Naive thymus-derived CD8-positive, alpha-beta T cell (primary cell): ENCODE measurements at regions not wholly inside any gene's neighbourhood (a gene's known extent, or its start where the extent isn't known, plus 50 kb on each side); places are given as distances from the start of the nearest gene placed in this dataset.
A peak's percentile ranks its signal among the peaks of the same experiment; 100 is the strongest.
"Not testable (repeated sequence)": the region's sequence is repeated elsewhere in the genome, so short reads cannot be mapped to it uniquely, and the experiment has no call there.

ENCODE experiments used
- ATAC-seq, 2 donors: fragments of 150-1000 bp; cut with Tn5 transposase in 1 of 2; sonication (Bioruptor Pico), chemical (Tn5 transposase) in 1 of 2; 1 replicate in 1 of 2; 2 replicates in 1 of 2; pipeline ENCODE4 v1.10.0; 2021; ENCODE audit warnings: mild to moderate bottlenecking in 2 of 2, moderate library complexity in 2 of 2
- POLR2A ChIA-PET: fragments of 350-600 bp; sonication (Branson Sonifier 250); formaldehyde crosslinking; loops from one replicate; lab custom pipeline; 2021; ENCODE audit warnings: antibody characterized with exemption; lab: Charles Lee
- DNase-seq, 10 donors: peaks; one replicate each; pipeline versions ENCODE4 v3.0.0 to v3.0.0-alpha.2; 2020 to 2022
- H3K27ac Mint-ChIP-seq, 10 donors: one replicate each; pipeline ENCODE4 v1.8.0; 2020 to 2022; ENCODE audit warnings: mild to moderate bottlenecking in 10 of 10, mixed read lengths in 10 of 10, moderate library complexity in 4 of 10, inconsistent platforms in 1 of 10
- H3K27me3 Mint-ChIP-seq, 5 donors: one replicate each; pipeline ENCODE4 v1.8.0; 2021 to 2022; ENCODE audit warnings: mixed read lengths in 5 of 5
- H3K36me3 Mint-ChIP-seq, 3 donors: one replicate each; pipeline ENCODE4 v1.8.0; 2020 to 2022; ENCODE audit warnings: mixed read lengths in 3 of 3, mild to moderate bottlenecking in 2 of 3, inconsistent platforms in 1 of 3
- H3K4me1 Mint-ChIP-seq, 4 donors: one replicate each; pipeline ENCODE4 v1.8.0; 2021 to 2022; ENCODE audit warnings: mixed read lengths in 4 of 4
- H3K4me3 Mint-ChIP-seq, 10 donors: one replicate each; pipeline ENCODE4 v1.8.0; 2020 to 2022; ENCODE audit warnings: mild to moderate bottlenecking in 10 of 10, mixed read lengths in 10 of 10, moderate library complexity in 6 of 10, inconsistent platforms in 1 of 10
- H3K9me3 Mint-ChIP-seq, 9 donors: one replicate each; pipeline ENCODE4 v1.8.0; 2020 to 2022; ENCODE audit warnings: mixed read lengths in 9 of 9, mild to moderate bottlenecking in 3 of 9, inconsistent platforms in 1 of 9, moderate library complexity in 1 of 9

- Mint-ChIP-seq H3K36me3 (peaks cover 0 to 43% (median 0%) of the 10 kb centered on the region in 3 donors), H3K9me3 (peaks cover 19 to 96% (median 51%) of the 10 kb centered on the region in 9 donors), H3K27ac (no peak overlapping the region), H3K27me3 (no peaks in the 10 kb centered on the region), H3K4me1 (no peaks in the 10 kb centered on the region), H3K4me3 (no peak overlapping the region)
- DNase-seq (no peak), ATAC-seq (no peak)
- POLR2A ChIA-PET: no interaction called here
Observed at GRCh38 chr1:70745199-70745598, 302.4 kb downstream of the PTGER3 start.

DNA sequence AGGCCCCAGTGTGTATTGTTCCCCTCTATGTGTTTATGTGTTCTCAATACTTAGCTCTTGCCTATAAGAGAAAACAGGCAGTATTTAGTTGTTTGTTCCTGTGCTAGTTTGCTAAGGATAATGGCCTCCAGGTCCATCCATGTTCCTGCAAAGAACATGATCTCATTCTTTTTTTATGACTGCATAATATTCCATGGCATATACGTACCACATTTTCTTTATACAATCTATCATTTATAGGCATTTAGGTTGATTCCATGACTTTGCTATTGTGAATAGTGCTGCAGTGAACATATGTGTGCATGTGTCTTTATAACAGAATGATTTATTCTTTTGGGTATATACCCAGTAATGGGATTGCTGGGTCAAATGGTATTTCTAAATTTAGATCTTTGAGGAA, 301.6 kb downstream of the PTGER3 start:
- H3K27ac Mint-ChIP-seq, H3K4me1 Mint-ChIP-seq, H3K4me3 Mint-ChIP-seq, H3K27me3 Mint-ChIP-seq, POLR2A ChIA-PET, ATAC-seq, DNase-seq: not testable (repeated sequence)
- H3K36me3 Mint-ChIP-seq: peaks cover 0 to 49% (median 0%) of the 10 kb centered on the region in 3 donors
- peaks cover 19 to 97% (median 55%) of the 10 kb centered on the region in 9 donors for H3K9me3 Mint-ChIP-seq

- H3K27ac Mint-ChIP-seq, POLR2A ChIA-PET, H3K27me3 Mint-ChIP-seq, H3K4me1 Mint-ChIP-seq, DNase-seq, ATAC-seq, H3K4me3 Mint-ChIP-seq: not testable (repeated sequence)
- Mint-ChIP-seq H3K9me3 (peaks cover 13 to 92% (median 52%) of the 10 kb centered on the region in 9 donors), H3K36me3 (peaks cover 0 to 48% (median 0%) of the 10 kb centered on the region in 3 donors)
Observed at GRCh38 chr1:70747123-70747522, 300.5 kb downstream of the PTGER3 start.

- H3K4me1 Mint-ChIP-seq, H3K27me3 Mint-ChIP-seq, POLR2A ChIA-PET, DNase-seq, H3K4me3 Mint-ChIP-seq, ATAC-seq: not testable (repeated sequence)
- H3K27ac Mint-ChIP-seq: peak overlapping the region in 1 of 10 donors; percentile 12
- H3K9me3 Mint-ChIP-seq: peaks cover 9 to 53% (median 33%) of the 10 kb centered on the region in 9 donors
- H3K36me3 Mint-ChIP-seq: peaks cover 0 to 34% (median 0%) of the 10 kb centered on the region in 3 donors
Observed at GRCh38 chr1:70751676-70752287, 295.8 kb downstream of the PTGER3 start.

GRCh38 chr1:70754701-70755100, 292.9 kb downstream of the PTGER3 start:
- Mint-ChIP-seq H3K4me1 (no peaks in the 10 kb centered on the region), H3K9me3 (peaks cover 3 to 24% (median 16%) of the 10 kb centered on the region in 9 donors), H3K27me3 (peaks cover 0 to 8% (median 3%) of the 10 kb centered on the region in 5 donors), H3K36me3 (peaks cover 0 to 16% (median 0%) of the 10 kb centered on the region in 3 donors), H3K4me3 (no peak overlapping the region), H3K27ac (no peak overlapping the region)
- DNase-seq: no peak
- POLR2A ChIA-PET: no interaction called here
- ATAC-seq: no peak

DNA sequence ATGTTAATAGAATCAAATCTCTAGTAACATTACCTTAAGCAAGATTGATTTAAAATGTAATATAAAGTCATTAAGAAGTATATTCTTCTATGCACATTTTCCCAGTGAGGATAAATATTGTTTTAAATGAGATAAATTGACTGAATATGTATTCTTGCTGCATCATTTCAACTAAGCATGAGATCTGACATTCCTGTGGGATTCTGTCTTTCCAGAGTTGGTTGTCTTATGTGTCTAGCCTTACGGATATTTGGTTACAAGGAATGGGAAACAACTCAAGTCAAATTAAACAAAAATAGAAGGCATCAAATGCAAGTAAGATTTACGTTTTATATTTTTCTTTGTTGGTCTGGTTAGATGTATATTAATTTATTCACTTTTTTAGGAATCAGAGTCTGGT, 287.5 kb downstream of the PTGER3 start:
- no peaks in the 10 kb centered on the region for H3K4me1 Mint-ChIP-seq
- no peak overlapping the region for H3K27ac Mint-ChIP-seq
- H3K4me3 Mint-ChIP-seq: no peak overlapping the region
- no peaks in the 10 kb centered on the region for H3K36me3 Mint-ChIP-seq
- DNase-seq (no peak), ATAC-seq (no peak)
- peaks cover 0 to 3% (median 0%) of the 10 kb centered on the region in 5 donors for H3K27me3 Mint-ChIP-seq
- POLR2A ChIA-PET: no interaction called here
- peaks cover 0 to 9% (median 0%) of the 10 kb centered on the region in 9 donors for H3K9me3 Mint-ChIP-seq

- H3K27me3 Mint-ChIP-seq: peaks cover 0 to 3% (median 0%) of the 10 kb centered on the region in 5 donors
- no peak overlapping the region for H3K4me3 Mint-ChIP-seq
- H3K9me3 Mint-ChIP-seq: peaks cover 0 to 5% (median 0%) of the 10 kb centered on the region in 9 donors
- DNase-seq: no peak
- H3K36me3 Mint-ChIP-seq: no peaks in the 10 kb centered on the region
- no peaks in the 10 kb centered on the region for H3K4me1 Mint-ChIP-seq
- ATAC-seq: no peak
- H3K27ac Mint-ChIP-seq: no peak overlapping the region
- POLR2A ChIA-PET: no interaction called here
Observed at GRCh38 chr1:70762386-70762785, 285.2 kb downstream of the PTGER3 start.

- no peak overlapping the region for H3K27ac Mint-ChIP-seq
- no peaks in the 10 kb centered on the region for H3K36me3 Mint-ChIP-seq
- H3K4me3 Mint-ChIP-seq: no peak overlapping the region
- ATAC-seq (no peak), DNase-seq (no peak)
- POLR2A ChIA-PET: no interaction called here
- no peaks in the 10 kb centered on the region for H3K4me1 Mint-ChIP-seq
- H3K9me3 Mint-ChIP-seq: peaks cover 0 to 9% (median 0%) of the 10 kb centered on the region in 9 donors
- peaks cover 0 to 3% (median 0%) of the 10 kb centered on the region in 5 donors for H3K27me3 Mint-ChIP-seq
Observed at GRCh38 chr1:70764747-70765146, 282.9 kb downstream of the PTGER3 start.

GRCh38 chr1:70767377-70767776, 280.2 kb downstream of the PTGER3 start:
- Mint-ChIP-seq H3K27me3 (peaks cover 0 to 3% (median 0%) of the 10 kb centered on the region in 5 donors), H3K36me3 (peaks cover 0 to 17% (median 0%) of the 10 kb centered on the region in 3 donors), H3K4me1 (no peaks in the 10 kb centered on the region), H3K4me3 (no peak overlapping the region), H3K9me3 (peaks cover 10 to 27% (median 20%) of the 10 kb centered on the region in 9 donors), H3K27ac (no peak overlapping the region)
- POLR2A ChIA-PET: no interaction called here
- DNase-seq: no peak
- no peak for ATAC-seq

GRCh38 chr1:70768216-70768615, 279.4 kb downstream of the PTGER3 start:
- peaks cover 10 to 31% (median 20%) of the 10 kb centered on the region in 9 donors for H3K9me3 Mint-ChIP-seq
- ATAC-seq: no peak
- H3K4me1 Mint-ChIP-seq: no peaks in the 10 kb centered on the region
- no peak for DNase-seq
- H3K36me3 Mint-ChIP-seq: peaks cover 0 to 25% (median 2%) of the 10 kb centered on the region in 3 donors
- H3K27me3 Mint-ChIP-seq: no peaks in the 10 kb centered on the region
- H3K27ac Mint-ChIP-seq: no peak overlapping the region
- POLR2A ChIA-PET: no interaction called here
- no peak overlapping the region for H3K4me3 Mint-ChIP-seq

DNA sequence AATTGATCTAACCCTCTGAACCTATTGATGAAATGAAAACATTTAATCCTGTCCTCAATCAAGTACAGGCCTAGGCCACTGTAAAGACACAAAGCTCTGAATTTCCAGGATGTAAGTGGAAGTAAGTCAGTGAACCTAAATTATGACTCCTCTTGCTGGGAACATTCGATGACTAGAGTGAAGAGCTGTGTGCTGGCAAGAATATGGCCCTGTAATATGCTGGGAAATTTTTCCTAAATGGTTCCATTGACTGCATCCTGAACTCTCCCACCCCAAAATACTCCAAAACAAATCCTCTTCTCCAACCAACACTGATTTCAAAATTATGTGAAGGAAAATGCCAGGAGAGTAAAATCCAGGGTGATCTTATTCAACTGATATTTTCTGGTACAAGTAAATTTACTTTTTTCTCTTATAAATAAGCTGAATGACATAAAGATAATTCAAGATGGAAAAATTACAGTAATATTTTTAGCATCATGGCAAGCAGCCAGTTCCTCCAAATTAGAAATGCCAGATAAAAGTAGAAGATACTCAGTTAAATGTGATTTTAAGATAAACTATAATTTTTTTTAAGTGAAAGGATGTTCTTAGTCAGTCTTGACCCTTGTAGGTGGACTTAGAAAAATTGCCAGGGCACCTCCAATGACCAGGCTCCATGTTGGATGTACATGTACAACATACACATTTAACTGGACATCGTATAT, 269.4 kb downstream of the PTGER3 start:
- DNase-seq (no peak), ATAC-seq (no peak)
- POLR2A ChIA-PET: no interaction called here
- H3K36me3 Mint-ChIP-seq: peaks cover 0 to 2% (median 0%) of the 10 kb centered on the region in 3 donors
- H3K4me1 Mint-ChIP-seq: no peaks in the 10 kb centered on the region
- H3K27me3 Mint-ChIP-seq: peaks cover 0 to 1% (median 0%) of the 10 kb centered on the region in 5 donors
- H3K27ac Mint-ChIP-seq: no peak overlapping the region
- H3K4me3 Mint-ChIP-seq: no peak overlapping the region
- peaks cover 0 to 9% (median 0%) of the 10 kb centered on the region in 9 donors for H3K9me3 Mint-ChIP-seq

- H3K36me3 Mint-ChIP-seq: peaks cover 0 to 2% (median 0%) of the 10 kb centered on the region in 3 donors
- H3K4me3 Mint-ChIP-seq: no peak overlapping the region
- H3K4me1 Mint-ChIP-seq: no peaks in the 10 kb centered on the region
- POLR2A ChIA-PET: no interaction called here
- no peak for DNase-seq
- peaks cover 0 to 1% (median 0%) of the 10 kb centered on the region in 5 donors for H3K27me3 Mint-ChIP-seq
- ATAC-seq: no peak
- no peak overlapping the region for H3K27ac Mint-ChIP-seq
- peaks cover 0 to 9% (median 0%) of the 10 kb centered on the region in 9 donors for H3K9me3 Mint-ChIP-seq
Observed at GRCh38 chr1:70778934-70779333, 268.7 kb downstream of the PTGER3 start.

- Mint-ChIP-seq H3K9me3 (peaks cover 0 to 9% (median 0%) of the 10 kb centered on the region in 9 donors), H3K36me3 (peaks cover 0 to 2% (median 0%) of the 10 kb centered on the region in 3 donors), H3K4me3 (no peak overlapping the region), H3K27me3 (peaks cover 0 to 2% (median 0%) of the 10 kb centered on the region in 5 donors), H3K27ac (no peak overlapping the region), H3K4me1 (no peaks in the 10 kb centered on the region)
- no peak for ATAC-seq
- POLR2A ChIA-PET: interaction anchor here (0.5 kb wide), 1 partner anchor 13 kb away, joined by 4 read pairs; no protein-coding TSS in a partner anchor
- DNase-seq: no peak
Observed at GRCh38 chr1:70779571-70779970, 268.0 kb downstream of the PTGER3 start.
